GM12864 (cell line): ENCODE measurements at regions not wholly inside any gene's neighbourhood (a gene's known extent, or its start where the extent isn't known, plus 50 kb on each side); places are given as distances from the start of the nearest gene placed in this dataset.
"Not testable (repeated sequence)": the region's sequence is repeated elsewhere in the genome, so short reads cannot be mapped to it uniquely, and the experiment has no call there.

ENCODE experiments used
- DNase-seq: peaks from one replicate; pipeline ENCODE4 v3.0.0-alpha.2; 2011; ENCODE audit warnings: low read depth
- H3K4me3 ChIP-seq: 2 replicates; pipeline ENCODE4 v1.5.1; 2011; ENCODE audit warnings: mild to moderate bottlenecking, low read depth, low read length, control low read depth
- TF ChIP-seq, protein P1 (sequence below): IDR thresholded peaks from 2 replicates; pipeline ENCODE4 v1.5.1; 2011; ENCODE audit warnings: low read depth, mild to moderate bottlenecking, moderate library complexity, low read length, control low read depth, inconsistent platforms; ENCODE audit errors: missing control alignments

DNA sequence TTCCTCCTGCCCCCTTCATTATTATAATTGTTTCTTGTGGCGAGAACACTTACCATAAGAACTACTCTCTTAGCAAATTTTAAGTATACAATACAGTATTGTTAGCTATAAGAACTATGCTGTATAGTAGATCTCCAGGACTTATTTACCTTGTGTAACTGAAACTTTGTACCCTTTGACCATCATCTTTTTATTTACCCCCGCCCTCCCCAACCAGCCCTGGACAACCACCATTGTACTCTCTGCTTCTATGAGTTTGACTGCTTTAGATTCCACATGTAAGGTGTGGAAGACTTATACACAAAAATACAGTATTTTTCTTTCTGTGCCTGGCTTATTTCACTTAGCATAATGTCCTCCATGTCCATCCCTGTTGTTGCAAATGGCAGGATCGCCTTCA is 161.1 kb downstream of the PHF8 start:
- no peak for DNase-seq
- H3K4me3 ChIP-seq: no peak overlapping the region
- TF ChIP-seq, protein P1, sequence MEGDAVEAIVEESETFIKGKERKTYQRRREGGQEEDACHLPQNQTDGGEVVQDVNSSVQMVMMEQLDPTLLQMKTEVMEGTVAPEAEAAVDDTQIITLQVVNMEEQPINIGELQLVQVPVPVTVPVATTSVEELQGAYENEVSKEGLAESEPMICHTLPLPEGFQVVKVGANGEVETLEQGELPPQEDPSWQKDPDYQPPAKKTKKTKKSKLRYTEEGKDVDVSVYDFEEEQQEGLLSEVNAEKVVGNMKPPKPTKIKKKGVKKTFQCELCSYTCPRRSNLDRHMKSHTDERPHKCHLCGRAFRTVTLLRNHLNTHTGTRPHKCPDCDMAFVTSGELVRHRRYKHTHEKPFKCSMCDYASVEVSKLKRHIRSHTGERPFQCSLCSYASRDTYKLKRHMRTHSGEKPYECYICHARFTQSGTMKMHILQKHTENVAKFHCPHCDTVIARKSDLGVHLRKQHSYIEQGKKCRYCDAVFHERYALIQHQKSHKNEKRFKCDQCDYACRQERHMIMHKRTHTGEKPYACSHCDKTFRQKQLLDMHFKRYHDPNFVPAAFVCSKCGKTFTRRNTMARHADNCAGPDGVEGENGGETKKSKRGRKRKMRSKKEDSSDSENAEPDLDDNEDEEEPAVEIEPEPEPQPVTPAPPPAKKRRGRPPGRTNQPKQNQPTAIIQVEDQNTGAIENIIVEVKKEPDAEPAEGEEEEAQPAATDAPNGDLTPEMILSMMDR: no peak

DNA sequence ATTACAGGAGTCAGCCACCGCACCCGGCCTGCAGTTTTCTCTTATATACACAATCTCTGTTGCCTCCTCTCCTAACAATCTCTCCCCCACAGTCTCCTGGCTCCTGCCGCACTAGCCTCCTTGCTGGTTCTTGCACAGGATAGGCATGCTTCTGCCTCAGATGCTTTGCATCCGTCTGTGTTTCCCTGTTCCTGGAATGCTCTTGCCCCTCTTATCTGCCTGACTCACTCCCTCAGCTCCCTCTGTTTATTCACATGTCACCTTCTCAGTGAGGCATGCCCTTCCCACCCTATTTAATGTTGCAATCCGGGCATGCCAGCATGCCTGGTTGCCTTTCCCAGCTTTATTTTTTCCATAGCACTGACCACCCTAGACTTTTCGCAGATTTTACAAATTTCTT is 161.9 kb downstream of the PHF8 start:
- DNase-seq: no peak
- H3K4me3 ChIP-seq: no peak overlapping the region
- TF ChIP-seq, protein P1: no peak

DNA sequence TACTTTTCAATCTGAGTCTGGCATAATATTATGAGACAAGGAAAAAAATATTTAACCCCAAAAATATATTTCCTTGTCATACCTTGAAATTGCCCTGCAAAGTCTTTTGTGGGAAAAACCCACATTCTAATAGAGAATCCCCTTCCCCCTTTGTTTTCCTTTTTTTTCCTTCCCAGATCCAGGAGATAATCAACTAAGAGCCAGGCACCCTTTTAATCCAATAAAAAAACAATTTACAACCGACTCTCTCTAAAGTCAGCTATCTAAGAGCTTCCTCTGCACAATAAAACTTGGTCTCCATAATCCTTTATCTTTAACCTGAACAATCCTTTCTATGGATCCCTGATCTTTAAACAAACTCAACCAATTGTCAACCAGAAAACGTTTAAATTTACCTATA is 163.5 kb downstream of the PHF8 start:
- H3K4me3 ChIP-seq, DNase-seq: not testable (repeated sequence)

DNA sequence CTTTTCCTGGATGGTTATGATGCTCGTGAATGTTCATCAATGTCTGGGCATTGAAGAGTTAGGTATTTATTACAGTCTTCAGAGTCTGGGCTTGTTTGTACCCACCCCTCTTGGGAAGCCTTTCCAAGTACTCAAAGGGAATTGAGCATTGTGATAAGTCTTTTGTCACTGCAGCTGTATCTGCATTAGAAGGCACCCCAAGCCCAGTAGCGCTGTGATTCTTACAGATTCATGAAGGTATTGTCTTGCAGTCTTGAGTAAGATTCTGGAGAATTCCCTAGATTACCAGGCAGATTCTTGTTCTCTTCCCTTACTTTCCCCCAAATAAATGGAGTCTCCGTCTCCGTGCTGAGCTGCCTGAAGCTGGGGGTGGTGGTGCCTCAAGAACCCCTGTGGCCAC is 173.4 kb upstream of the HUWE1 start:
- no peak for DNase-seq
- no peak overlapping the region for H3K4me3 ChIP-seq
- TF ChIP-seq, protein P1: no peak

DNA sequence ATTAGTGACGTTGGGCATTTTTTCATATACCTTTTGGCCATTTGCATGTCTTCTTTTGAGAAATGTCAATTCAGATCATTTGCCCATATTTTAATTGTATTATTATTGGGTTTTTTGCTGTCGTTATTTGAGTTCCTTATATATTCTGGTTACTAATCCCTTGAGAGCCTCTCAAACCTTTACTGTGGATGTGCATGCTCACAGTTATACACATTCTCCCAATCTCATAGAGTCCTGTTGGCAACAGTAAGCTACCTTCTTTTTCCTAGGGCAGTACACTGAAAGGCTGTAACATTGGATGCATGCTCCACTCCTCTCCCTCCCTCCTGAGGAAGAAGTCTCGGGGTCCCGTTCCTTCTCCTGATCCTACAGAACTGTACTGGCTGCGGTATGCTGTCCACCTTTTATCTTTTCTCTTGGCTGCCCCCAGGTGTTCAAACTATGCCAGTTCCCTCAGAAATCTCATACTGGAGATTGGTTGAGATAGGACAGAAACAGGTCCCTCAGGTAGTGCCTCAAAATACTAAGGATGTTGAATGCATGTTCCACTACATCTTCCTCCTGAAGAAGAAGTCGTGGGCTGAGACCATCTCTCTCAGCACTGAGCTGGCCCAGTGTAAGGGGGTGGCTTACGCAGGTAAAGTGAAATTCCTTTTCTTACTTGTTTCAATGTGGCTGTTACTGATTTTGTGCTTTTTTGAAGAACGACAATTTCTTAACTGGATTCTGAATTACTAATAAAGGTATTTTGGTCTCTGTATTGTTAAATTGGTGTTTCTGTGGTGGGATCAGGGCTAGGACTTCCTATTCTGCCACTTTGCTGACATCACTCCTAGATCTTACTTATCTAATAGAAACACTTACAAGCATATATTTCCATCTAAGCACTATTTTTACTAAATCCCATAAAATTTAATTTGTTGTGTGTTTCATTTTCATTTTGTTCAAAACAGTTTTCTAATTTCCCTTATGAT is 145.4 kb upstream of the HUWE1 start:
- no peak for DNase-seq
- TF ChIP-seq, protein P1: peak; percentile 56
- no peak overlapping the region for H3K4me3 ChIP-seq

DNA sequence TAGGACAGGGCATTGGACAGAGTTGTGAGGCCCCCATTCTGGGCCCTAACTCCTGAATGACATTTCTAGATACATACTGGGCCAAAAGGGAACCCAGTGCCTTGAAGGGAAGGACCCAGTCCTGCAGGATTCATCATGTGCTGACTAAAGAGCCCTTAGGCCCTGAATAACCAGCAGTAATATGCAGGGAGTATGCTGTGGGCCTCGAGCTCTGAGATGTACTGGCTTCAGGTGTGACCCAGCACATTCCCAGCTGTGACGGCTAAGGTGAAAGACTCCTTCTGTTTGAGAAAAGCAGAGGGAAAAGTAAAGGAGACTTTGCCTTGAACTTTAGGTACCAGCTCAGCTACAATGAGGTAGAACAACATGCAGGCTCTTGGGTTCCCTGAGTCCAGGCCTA is 138.2 kb upstream of the HUWE1 start:
- H3K4me3 ChIP-seq: no peak overlapping the region
- TF ChIP-seq, protein P1: no peak

DNA sequence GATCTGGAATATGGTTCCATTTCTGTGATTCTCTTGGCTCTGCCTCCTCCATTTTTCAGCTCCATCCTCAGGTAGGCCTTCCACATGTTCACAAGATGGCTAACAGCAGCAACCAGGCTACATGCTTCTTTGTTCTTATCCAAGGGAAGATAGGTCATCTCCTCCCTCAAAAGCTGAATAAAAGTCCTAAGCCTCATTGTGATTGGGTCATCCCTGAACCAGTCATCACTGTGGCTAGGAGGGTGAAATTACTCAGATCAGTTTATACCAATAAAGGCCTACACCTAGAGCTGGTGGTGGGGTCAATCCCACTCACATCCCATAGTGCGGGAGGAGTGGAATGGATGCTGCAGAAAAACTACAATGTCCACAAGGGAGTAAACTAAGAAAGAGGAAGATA is 131.6 kb upstream of the HUWE1 start:
- not testable (repeated sequence) for H3K4me3 ChIP-seq, DNase-seq

More for the DNA sequence above, 138.2 kb upstream of the HUWE1 start:
- no peak for DNase-seq

DNA sequence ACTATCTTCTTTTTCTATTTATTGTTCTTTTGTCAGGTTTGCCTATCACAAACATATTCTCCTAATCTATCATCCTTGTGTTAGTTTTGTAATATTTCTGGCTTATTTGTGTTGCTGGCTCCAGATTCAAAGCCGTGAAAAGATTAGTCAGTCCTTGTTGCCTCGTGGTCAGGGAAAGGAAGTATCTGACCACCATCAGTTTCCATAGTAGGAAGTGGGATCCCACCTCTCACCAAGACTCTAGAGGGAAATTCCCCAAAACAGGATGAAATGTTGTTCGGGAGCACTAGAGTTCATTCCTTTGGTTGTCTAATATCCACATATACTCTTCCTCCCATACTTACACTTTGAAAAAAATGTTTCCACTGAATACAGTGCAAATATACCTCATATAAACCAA is 131.0 kb upstream of the HUWE1 start:
- TF ChIP-seq, protein P1: no peak
- DNase-seq: no peak
- no peak overlapping the region for H3K4me3 ChIP-seq
